Midbrain (tissue), 1 donor: ENCODE measurements at regions not wholly inside any gene's neighbourhood (a gene's known extent, or its start where the extent isn't known, plus 50 kb on each side); places are given as distances from the start of the nearest gene placed in this dataset.
"Not testable (repeated sequence)": the region's sequence is repeated elsewhere in the genome, so short reads cannot be mapped to it uniquely, and the experiment has no call there.

ENCODE experiments used
- DNase-seq: peaks from one replicate; lab custom pipeline; 2025; lab: John Stamatoyannopoulos, UW

DNA sequence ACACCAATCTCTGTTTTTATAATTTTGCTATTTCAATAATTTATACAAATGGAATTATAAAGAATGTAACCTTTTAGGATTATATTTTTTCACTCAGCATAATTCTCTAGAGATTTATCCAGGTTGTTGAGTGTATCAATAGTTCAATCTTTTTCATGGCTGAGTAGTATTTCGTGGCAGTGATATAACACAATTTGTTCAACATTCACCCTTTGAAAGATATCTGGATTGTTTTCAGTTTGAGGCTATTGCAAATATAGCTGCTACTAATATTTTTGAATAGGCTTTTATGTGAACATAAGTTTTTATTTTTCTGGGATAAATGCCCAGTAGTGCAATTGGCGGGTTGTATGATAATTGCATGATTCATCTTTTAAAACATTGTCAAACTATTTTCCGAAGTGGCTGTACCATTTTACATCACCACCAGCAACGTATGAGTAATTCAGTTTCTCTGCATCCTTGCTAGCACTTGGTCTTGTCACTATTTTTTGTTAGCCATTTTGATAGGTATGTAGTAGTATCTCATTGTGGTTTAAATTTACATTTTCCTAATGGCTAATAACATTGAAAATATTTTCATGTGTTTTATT, 55.6 kb upstream of the ABCD3 start:
- DNase-seq = no peak

DNA sequence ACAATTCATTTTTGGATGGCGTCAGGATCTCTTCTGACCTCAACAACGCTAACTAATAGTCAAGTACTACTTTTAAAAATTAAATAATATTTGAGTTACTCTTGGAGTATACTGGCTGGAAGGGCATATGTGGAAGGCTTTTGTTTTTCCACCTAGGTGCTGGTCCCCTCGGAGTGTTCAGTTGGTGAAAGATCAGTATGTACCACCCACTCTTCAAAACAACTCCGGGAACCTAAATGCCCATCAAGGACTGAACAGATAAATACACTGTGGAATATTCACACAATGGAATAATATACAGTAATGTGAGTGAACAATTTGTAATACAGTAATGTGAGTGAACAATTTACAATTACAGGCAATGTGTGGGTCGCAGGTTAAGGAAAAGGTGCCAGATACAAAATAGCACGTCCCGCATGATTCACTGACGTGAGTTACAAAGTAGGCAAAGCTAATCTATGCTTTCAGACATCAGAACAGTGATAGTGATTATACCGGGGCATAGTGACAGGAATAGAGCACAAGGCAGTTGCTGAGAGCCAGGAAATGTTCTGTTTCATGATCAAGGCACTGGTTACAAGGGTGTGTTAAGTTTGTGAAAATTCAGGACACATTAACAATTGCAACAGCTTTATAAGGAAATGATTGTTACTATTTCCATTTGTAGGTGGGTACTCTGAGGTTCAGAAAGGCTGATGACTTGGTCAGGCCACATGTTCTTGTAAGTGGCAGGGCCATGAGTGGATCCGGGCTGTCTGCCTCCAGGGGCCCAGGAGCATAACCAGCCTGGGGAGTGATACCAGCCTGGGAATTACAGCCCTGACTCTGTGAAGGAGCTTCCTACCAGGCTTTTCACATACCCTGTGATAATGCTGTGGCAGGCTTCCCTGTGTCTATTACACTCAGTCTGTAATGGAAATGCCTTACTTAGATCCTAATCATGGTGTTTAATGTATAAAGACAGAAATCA, 59.3 kb upstream of the ABCD3 start:
- DNase-seq = no peak

DNA sequence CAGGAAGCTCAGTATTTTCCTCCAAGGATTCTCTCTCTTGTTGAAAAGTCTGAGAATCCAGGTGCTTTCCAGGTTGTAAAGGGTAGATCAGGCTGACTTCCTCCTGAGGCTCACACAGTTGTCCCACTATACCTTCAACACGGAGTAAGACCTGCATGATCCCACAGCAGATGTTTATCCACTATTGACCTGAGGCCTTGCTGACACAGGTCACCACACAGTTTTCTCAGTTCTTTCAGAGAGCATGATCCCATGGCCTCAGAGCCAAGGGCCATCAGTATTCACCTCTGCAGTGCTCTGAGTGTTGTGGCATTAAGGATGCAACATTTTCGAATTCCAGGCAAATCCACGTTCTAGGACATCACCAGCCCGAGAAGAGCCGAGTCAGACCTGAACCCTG, 60.5 kb upstream of the ABCD3 start:
- DNase-seq = no peak

DNA sequence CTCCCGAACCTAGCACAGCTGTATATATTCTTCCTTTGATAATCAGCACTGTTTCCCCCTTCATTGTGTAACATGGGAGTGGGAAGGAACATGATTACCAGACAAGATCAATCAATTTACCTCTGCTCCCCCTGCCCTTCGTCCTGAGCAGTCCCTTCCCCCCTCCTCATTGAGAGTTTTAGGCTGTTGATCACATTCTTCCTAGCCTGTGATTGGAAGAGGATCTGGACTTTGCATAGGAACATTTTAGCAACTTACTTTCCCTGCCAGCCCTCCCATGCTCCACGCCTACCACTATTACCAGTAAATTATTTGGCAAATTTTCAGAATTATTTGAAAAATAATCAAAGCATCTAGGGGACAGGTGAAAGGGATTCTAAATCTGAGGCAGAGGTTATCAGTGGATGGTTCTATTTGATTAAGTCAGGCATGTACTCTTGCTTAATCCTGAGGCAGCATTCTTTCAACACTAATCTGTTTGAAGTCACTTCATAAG, 62.7 kb upstream of the ABCD3 start:
- DNase-seq = no peak

DNA sequence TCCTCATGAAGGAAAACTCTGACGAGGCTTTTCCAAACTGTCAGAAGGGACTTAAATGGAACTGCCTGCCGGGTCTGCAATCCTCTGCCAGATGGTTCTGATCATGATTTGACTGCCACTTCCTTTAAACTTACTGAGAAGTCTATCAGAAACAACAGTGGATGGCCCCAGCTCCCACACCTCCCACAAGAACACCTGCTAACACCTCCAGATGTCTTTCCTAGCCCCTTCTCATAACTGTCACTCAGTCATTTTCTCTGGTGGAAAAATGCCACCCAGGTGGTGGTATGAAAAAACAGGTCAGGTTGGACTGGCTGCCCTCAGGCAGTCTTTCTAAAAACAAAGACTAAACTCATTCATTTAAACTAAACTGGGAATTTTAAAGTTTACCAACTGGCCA, 66.7 kb upstream of the ABCD3 start:
- DNase-seq = no peak

DNA sequence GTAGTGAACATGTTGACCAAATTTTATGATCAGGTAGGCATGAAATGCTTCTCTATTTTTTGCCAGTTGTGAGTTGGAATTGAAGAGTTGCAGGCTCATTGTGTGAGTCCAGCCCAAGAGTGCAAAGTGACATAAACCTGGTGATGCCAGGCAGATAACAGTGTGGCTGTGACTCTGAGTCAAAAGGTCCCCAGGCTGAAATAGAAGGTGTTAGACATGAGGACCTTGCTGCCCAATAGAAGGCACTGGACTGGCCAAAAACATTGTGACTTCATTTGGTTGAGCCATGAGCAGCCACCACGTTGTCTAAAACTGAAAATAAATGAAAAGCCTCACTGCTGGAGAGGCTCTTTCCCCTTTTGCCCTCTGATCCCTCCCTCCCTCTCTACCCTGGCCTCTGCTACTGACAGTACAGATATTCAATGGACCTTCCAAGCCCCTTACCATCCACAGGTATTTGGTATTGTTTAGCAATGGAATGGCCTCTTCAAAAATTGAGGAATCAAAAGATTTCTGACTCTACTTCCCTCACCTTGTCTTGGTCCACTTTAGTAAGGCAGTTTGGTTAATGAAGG, 67.8 kb upstream of the ABCD3 start:
- no peak for DNase-seq

DNA sequence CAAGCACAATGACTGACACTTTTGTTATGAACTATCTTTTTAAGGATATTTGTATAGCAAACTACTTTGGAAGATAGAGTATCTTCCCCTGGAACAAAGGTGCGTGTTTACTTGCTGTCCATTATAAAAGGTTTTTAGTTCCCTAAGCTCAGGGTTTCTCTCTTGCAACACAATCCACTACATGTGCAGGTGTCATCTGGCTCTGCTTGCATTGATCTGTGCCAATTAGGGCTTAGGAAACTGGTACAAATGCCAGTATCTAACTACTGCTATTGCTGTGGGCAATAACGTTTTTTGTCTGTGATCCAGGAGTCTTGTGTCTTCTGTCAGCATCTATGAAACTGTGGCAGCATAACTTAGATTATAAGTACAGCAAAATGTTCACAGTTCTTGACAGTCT, 68.3 kb upstream of the ABCD3 start:
- DNase-seq = no peak

DNA sequence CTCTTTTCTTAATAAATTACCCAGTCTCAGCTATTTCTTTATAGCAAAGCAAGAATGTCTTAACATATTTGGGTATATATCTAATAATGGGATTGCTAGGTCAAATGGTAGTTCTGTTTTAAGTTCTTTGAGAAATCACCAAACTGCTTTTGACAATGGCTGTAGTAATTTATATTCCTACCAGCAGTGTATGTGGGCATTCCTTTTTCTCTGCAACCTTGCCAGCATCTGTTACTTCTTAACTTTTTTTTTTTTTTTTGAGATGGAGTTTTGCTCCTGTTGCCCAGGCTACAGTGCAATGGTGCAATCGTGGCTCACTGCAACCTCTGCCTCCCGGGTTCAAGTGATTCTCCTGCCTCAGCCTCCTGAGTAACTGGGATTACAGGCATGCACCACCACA, 69.8 kb upstream of the ABCD3 start:
- DNase-seq = not testable (repeated sequence)

DNA sequence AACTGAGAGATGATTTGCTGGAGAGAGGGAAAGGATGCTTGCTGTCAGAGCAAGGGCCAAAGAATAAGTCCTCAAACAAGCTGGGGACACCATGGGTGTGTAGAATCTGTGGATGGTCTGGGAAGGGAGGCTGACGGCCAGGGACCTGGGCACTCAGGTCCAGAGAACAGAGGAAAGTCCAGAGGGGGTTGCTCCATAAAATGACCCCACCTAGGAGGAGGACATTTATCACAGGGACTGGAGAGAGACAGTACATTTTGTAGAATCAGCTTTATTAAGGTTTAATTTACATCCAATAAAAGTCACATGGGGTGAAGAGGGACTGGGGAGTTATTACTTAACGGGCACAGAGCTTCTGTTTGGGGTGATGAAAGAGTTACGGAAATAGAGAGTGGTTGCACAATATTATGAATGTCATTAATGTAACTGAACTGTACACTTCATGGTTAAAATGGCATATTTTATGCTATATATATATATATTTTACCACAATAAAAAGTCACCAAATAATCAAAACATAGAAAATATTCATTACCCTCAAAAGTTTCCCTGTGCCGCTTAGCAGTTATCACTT, 73.0 kb upstream of the ABCD3 start:
- no peak for DNase-seq

DNA sequence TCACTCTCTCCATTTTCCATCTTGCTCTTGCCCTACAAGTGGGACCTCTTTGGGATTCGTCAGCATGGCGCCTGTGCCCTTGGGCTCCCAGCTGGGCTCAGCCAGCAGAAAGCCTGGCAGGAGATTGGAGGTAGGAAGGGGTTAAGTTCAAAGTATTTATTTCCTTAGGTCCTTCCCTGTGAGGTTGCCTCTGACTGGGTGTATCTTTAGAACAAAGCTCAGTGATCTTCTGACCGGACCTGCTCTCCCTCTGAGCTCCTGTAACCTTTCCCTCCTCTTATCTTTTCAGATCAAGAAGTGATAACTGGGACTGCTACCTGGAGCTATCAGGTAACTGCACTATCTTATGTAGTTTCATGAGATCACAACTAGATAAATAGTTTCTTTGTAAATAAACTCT, 75.8 kb upstream of the ABCD3 start:
- no peak for DNase-seq

DNA sequence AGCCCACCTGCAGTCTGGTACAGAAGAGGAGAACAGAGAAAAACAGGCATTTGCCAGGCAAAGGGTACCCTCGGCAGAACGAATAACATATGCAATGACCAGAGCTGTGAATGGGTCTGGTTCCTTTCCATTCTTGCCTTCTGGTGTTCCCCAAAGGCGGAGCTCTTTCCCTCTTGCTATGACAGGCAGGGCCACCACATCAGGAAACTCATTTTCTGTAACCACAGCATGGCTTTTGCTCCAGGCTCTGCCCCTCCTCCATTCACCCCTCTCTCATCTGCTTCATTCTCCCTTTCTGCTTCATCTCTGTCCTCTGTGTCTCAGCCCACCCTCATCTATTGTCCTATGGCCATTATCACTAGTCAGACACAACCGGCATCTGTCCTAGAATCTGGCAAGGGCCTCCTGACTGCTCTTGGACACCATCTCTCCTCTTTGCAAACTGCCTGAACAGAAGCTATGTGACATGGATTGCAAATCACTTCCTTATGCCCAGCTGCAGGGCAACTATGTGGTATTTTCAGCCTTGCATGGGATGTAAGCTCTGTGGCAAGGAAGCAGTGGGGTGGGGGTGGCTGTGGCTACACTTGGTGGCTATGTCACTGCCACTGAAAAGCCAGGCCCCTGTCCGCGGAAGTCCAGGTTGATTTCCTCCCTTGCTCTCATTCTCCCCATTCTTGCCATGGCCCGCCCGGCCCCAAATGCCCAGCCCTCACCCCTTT, 78.8 kb upstream of the ABCD3 start:
- no peak for DNase-seq

DNA sequence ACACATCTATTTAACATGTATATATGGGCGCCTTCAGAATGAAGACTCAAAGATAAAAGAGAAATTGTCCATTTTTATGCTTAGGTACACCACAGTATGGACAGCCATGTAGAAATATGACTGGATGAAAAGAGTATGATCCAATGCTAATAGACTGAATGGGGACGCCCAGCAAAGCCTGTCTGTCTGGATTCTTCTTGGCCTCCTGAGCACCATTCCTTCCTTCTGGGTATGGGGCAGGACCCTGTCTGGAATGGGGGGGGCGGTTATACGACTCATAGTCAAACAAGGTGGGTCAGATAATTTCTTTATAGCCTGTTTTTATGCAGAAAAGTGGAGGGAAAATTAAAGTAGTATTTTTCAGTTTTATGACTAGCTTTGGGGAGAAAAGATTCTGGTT, 81.2 kb upstream of the ABCD3 start:
- no peak for DNase-seq

DNA sequence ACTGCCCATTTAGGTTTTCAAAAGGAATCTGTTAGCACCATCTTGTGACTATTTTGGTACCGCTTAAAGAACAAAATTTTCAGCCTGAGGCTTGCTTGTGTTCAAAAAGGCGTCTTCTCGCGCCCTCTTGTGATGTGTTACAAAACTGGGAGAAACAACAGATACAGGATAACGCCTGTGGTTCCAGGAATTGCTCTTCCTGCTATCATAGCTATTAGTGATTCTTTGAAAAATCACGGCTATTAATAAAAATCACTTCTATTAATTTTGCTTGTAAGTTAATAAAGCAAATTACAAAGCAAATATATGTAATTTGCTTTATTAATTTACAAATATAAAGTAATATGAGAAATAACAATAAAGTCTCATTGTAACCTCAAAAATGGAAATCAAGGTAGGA, 82.2 kb upstream of the ABCD3 start:
- DNase-seq = peak; percentile 92

DNA sequence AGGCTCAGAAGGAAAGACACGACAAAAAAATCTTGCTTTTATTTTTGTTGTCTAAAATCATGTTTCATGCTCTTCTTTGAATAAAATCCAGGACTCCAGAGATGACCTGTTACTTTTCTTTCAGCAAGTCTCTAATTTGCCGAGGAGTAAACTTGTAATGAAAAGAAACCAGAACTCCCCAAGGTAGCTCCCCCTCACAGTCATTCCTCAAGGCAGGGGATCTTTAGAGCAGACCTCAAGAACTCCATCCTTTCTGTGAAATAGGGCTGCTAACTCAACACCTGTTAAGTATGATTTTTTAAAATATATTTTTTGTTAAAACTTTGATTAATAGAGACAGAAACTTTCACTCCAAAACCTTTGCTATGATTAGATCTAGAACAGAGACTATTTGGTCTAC, 82.7 kb upstream of the ABCD3 start:
- DNase-seq = no peak

DNA sequence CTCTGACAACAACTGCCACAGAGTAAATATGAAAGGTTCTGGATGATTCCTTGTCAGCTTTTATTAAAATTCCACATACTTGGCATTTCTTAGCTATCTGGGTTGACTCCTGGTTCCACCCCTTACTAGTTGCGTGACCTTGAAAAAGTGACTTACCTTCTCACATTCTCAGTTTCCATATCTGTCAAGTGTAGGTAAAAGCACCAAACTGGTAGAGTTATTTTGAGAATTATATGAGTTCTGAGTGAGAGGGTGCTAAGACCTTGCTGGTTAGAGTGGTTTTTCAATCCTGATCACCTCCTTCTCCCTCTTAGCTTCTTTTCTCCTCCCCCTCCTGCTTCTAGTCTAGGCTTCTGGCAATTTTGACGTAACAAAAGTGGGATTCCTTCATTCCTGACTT, 83.4 kb upstream of the ABCD3 start:
- no peak for DNase-seq

DNA sequence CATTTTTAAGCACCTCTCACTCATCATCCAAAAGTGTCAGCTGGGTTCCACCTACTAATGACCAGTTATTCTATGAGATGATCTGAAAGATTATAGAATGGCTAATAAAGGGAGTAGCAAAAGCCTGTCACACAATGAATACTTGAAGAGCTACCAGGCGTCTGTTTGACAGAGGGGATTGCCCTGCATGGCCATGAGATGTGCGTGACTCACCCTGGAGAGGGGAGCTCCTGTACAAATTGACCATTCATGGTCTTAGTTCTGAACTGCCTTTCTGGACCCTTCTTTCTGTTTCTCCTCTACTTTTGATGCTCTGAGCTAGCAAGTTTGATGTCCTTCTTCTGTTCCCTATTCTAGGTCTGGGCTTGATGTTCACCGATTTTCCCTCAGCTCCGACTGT, 85.2 kb upstream of the ABCD3 start:
- DNase-seq = no peak

DNA sequence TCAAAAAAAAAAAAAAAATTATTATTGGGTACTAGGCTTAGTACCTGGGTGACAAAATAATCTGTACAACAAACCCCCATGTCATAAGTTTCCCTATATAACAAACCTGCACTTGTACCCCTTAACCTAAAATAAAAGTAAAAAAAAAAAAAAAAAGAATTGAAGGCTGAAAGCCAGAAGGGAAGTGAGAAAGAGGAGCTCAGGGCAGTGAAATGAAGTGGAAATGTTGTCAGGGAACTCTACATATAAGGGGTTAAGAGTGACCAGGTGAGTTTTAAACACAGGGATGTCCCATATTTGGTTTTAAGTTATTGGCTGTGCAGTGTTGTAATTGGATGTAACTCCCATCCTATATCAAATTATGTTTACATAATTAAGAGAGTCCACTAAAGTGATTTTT, 85.7 kb upstream of the ABCD3 start:
- no peak for DNase-seq

DNA sequence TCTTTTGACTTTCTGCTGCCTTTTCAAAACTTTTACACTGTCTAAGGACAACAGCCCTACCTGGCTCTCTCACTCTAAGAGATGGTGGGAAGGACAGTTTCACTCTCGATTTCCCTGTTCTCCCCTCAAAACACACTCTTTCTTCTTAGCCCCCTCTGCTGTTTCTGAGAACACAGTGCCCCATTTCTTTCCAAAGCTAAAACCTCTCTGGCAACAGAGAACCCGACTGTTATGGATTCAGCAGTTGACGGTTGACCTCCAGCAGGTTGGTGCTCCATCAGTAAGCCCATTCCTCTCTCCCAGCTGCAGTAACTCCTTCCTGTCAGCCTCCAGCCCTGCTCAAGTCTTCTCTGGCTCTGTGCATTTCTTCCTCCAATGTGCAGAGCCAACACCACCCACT, 88.2 kb upstream of the ABCD3 start:
- DNase-seq = no peak

DNA sequence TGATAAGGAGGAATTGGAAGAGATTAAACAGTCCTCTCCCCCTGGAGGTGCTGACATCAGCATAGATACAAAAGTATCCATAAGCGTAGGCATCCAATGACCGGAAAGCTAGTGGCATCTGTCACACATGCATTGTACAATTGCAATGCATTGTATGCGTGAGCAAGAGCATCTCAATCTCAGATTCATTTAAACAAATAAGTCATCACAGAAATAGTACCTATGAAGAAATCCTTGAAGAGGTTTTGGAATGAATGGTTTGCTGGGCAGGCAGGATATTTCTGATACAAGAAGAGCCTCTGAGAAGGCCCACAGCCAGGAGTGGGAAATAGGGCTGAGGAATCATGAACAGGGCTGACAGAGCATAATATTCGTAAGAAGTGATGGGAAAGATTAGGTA, 88.9 kb upstream of the ABCD3 start:
- DNase-seq = no peak

DNA sequence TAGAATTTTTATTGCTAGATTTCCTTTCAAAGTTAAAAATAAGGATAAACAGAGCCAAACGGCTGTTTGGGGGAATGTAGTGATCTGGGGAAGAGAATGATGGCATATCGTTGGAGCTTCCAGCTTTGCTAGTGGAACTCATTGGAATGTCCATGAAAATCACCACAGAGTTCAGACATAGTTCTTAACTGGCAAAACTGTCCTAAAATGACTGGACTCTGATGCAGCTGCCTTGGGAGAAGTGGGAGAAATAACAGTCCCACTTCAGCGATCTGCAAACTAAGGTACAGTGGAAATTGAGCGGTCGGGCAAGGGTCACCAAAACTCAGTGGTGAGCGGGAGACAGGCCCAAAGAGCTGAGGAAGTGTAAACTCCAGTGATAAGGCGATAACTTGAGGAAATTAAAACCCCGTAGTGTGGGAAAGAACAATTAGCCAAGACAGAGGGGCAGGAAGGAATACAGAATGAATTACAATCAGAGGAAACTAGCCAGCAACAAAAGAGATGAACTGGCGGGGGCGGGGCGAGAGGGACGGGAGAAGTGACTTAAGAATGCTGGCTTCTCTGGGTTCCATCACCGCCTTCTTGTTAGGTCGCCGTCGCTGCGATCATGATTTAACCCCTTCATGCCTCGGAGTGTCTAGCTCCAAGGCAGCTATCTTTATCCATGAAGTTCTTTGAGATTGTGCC, 89.8 kb upstream of the ARHGAP29 start:
- DNase-seq = no peak

DNA sequence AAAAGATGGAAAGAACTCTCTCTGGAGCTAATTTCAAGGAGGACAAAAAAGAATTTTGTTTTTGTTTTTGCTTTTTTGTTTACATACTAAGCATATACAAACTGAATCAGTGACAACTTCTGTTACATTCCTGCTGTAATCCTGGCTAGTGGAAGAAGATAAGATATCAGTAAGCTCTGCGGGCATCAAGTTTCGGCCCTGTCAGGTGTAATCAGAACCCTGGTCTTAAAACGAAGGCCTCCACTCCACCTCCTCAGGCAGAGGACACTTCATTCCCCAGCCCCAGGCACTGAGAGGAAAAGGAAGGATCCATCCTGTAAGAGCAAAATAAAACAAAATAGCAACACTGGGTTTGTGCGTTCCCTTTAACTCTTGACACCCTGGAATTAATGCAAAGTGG, 88.9 kb upstream of the ARHGAP29 start:
- DNase-seq = no peak
